HEK293 (cell line): ENCODE measurements at regions not wholly inside any gene's neighbourhood (a gene's known extent, or its start where the extent isn't known, plus 50 kb on each side); places are given as distances from the start of the nearest gene placed in this dataset.

Source experiments
- ZBTB1 ChIP-seq: fragments of 450-650 bp; formaldehyde crosslinking; IDR thresholded peaks from 2 replicates; pipeline ENCODE4 v1.5.1; 2016; ENCODE audit warnings: missing biosample characterization, missing genetic modification characterization
- ZBTB8A ChIP-seq: fragments of 450-650 bp; formaldehyde crosslinking; IDR thresholded peaks from 2 replicates; pipeline ENCODE4 v1.5.1; 2016; ENCODE audit warnings: missing biosample characterization, missing genetic modification characterization

DNA sequence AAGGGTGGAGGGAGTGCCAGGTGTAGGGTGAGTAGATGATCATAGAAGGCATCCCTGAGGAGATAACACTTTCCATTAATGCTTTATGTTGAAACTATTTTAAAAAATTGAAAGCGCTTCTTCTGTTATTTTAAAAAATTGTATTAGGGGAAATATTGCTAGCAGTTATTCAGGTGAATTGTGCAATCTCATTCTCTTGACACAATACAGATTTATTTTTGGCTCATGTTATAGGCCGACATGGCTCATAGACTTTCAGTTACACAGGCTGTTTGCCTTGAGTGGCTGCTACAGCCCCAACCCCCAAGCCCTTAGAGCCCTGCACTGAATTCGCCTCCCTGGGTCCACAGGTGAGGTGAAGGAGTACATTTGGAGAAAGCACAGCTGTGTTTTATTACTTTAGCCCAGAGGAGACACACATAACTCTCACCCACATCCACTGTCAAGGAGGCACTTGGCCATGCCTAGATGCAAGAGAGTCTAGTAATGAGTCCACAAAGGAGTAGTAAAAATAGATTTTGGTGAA lies 228.2 kb downstream of the RFPL4B start:
- TF ChIP-seq ZBTB1 (tag by site-specific recombination), result no peak
- no peak for TF ChIP-seq ZBTB8A (tag by site-specific recombination)
